Neural cell (in vitro differentiated cells): ENCODE measurements at regions not wholly inside any gene's neighbourhood (a gene's known extent, or its start where the extent isn't known, plus 50 kb on each side); places are given as distances from the start of the nearest gene placed in this dataset.

Experiments used
- H2AFZ ChIP-seq: fragments of 200-600, 300-800 bp; sonication (generic), shearing (Covaris generic); 2 replicates; pipeline ENCODE4 v1.6.0; 2014; ENCODE audit warnings: low read depth, mild to moderate bottlenecking, antibody characterized with exemption, low read length, moderate library complexity
- H3F3A ChIP-seq: fragments of 200-600 bp; shearing (Covaris generic); 2 replicates; pipeline ENCODE4 v1.6.1; 2016; ENCODE audit warnings: mild to moderate bottlenecking, moderate library complexity, mixed read lengths, antibody characterized with exemption, low read length; ENCODE audit not compliant: insufficient read depth, poor library complexity, severe bottlenecking
- H3K27ac ChIP-seq: fragments of 200-600, 300-800 bp; sonication (generic), shearing (Covaris generic); 2 replicates; pipeline ENCODE4 v1.5.1; 2014; ENCODE audit warnings: mild to moderate bottlenecking, low read length, moderate library complexity
- H3K27me3 ChIP-seq: fragments of 300-800, 200-600 bp; sonication (generic), shearing (Covaris generic); 2 replicates; pipeline ENCODE4 v1.6.0; 2014; ENCODE audit warnings: mild to moderate bottlenecking, low read depth, low read length, moderate library complexity; ENCODE audit not compliant: insufficient read depth
- H3K36me3 ChIP-seq: fragments of 300-800, 200-600 bp; sonication (generic), shearing (Covaris generic); 2 replicates; pipeline ENCODE4 v1.5.1; 2014; ENCODE audit warnings: mild to moderate bottlenecking, antibody characterized with exemption, low read length, moderate library complexity; ENCODE audit not compliant: insufficient read depth
- H3K4me2 ChIP-seq: fragments of 300-800, 200-600 bp; sonication (generic), shearing (Covaris generic); 2 replicates; pipeline ENCODE4 v1.6.0; 2014; ENCODE audit warnings: mild to moderate bottlenecking, low read length
- H3K4me3 ChIP-seq: fragments of 300-800, 200-600 bp; sonication (generic), shearing (Covaris generic); 2 replicates; pipeline ENCODE4 v1.5.1; 2014; ENCODE audit warnings: mild to moderate bottlenecking, low read length, moderate library complexity
- H3K79me2 ChIP-seq: fragments of 200-600 bp; shearing (Covaris generic); replicated peaks from 2 replicates; pipeline ENCODE4 v1.6.0; 2014; ENCODE audit warnings: mild to moderate bottlenecking, low read length, moderate library complexity; ENCODE audit not compliant: insufficient read depth
- H3K9ac ChIP-seq: fragments of 300-800, 200-600 bp; sonication (generic), shearing (Covaris generic); 2 replicates; pipeline ENCODE4 v1.6.1; 2016; ENCODE audit warnings: mild to moderate bottlenecking, low read length, mixed read lengths
- H3K9me2 ChIP-seq: fragments of 200-600 bp; shearing (Covaris generic); 2 replicates; pipeline ENCODE4 v1.6.1; 2016; ENCODE audit warnings: mild to moderate bottlenecking, low read length, mixed read lengths; ENCODE audit not compliant: insufficient read depth
- H3K9me3 ChIP-seq: fragments of 200-600, 300-800 bp; sonication (generic), shearing (Covaris generic); 2 replicates; pipeline ENCODE4 v1.6.1; 2016; ENCODE audit warnings: mild to moderate bottlenecking, mixed run types, low read length, moderate library complexity, mixed read lengths
- H4K20me1 ChIP-seq: fragments of 200-600 bp; shearing (Covaris generic); 2 replicates; pipeline ENCODE4 v1.6.1; 2016; ENCODE audit warnings: mild to moderate bottlenecking, mixed run types; ENCODE audit not compliant: insufficient read depth
- CTCF ChIP-seq: fragments of 450-650 bp; IDR thresholded peaks from 2 replicates; pipeline ENCODE4 v1.5.1; 2014; ENCODE audit warnings: antibody characterized with exemption, mild to moderate bottlenecking, moderate library complexity; ENCODE audit not compliant: poor library complexity, severe bottlenecking
- EP300 ChIP-seq: fragments of 450-650 bp; conservative IDR thresholded peaks from 2 replicates; pipeline ENCODE4 v1.6.1; 2014; ENCODE audit warnings: antibody characterized with exemption, mild to moderate bottlenecking, moderate library complexity; ENCODE audit not compliant: poor library complexity, severe bottlenecking
- EZH2 ChIP-seq: fragments of 200-600, 300-800 bp; shearing (Covaris generic), sonication (generic); IDR thresholded peaks from 2 replicates; pipeline ENCODE4 v1.6.1; 2014; ENCODE audit warnings: antibody characterized with exemption, low read length, borderline replicate concordance, mild to moderate bottlenecking; ENCODE audit not compliant: insufficient read depth, poor library complexity, severe bottlenecking
- MXI1 ChIP-seq: fragments of 450-650 bp; conservative IDR thresholded peaks from 2 replicates; pipeline ENCODE4 v1.6.1; 2014; ENCODE audit warnings: antibody characterized with exemption, mild to moderate bottlenecking; ENCODE audit not compliant: poor library complexity, severe bottlenecking
- POLR2AphosphoS5 ChIP-seq: IDR thresholded peaks from 2 replicates; pipeline ENCODE4 v1.6.1; 2012
- RAD21 ChIP-seq: fragments of 450-650 bp; conservative IDR thresholded peaks from 2 replicates; pipeline ENCODE4 v1.6.1; 2014; ENCODE audit warnings: antibody characterized with exemption, mild to moderate bottlenecking, moderate library complexity
- REST ChIP-seq: IDR thresholded peaks from 2 replicates; pipeline ENCODE4 v1.6.1; 2012; ENCODE audit warnings: borderline replicate concordance
- SMC3 ChIP-seq: fragments of 450-650 bp; conservative IDR thresholded peaks from 2 replicates; pipeline ENCODE4 v1.6.1; 2014; ENCODE audit warnings: antibody characterized with exemption, mild to moderate bottlenecking, moderate library complexity; ENCODE audit not compliant: poor library complexity
- TAF1 ChIP-seq: IDR thresholded peaks from 2 replicates; pipeline ENCODE4 v1.6.1; 2012; ENCODE audit warnings: low read depth

GRCh38 chr13:80251403-80251802 is 89.5 kb downstream of the SPRY2 start:
- TF ChIP-seq POLR2AphosphoS5 (no peak), EZH2 (no peak), CTCF (no peak), EP300 (no peak), TAF1 (no peak), RAD21 (no peak), SMC3 (no peak), MXI1 (no peak), REST (no peak)
- no peaks in the 10 kb centered on the region for H3K79me2 ChIP-seq
- H3K27me3 ChIP-seq = no peaks in the 10 kb centered on the region
- H3K9me2 ChIP-seq = no peaks in the 10 kb centered on the region
- H2AFZ ChIP-seq = no peak overlapping the region
- no peaks in the 10 kb centered on the region for H4K20me1 ChIP-seq
- no peak overlapping the region for H3K4me3 ChIP-seq
- H3K9ac ChIP-seq = no peak overlapping the region
- no peaks in the 10 kb centered on the region for H3F3A ChIP-seq
- H3K36me3 ChIP-seq = no peaks in the 10 kb centered on the region
- no peak overlapping the region for H3K4me2 ChIP-seq
- no peak overlapping the region for H3K27ac ChIP-seq
- no peaks in the 10 kb centered on the region for H3K9me3 ChIP-seq

GRCh38 chr13:80250213-80250810 is 90.6 kb downstream of the SPRY2 start:
- TF ChIP-seq EP300 (no peak), REST (no peak), TAF1 (no peak), EZH2 (no peak), SMC3 (no peak), RAD21 (no peak), MXI1 (no peak), CTCF (no peak), POLR2AphosphoS5 (no peak)
- H3K9me2 ChIP-seq = no peaks in the 10 kb centered on the region
- no peak overlapping the region for H3K27ac ChIP-seq
- H3K36me3 ChIP-seq = no peaks in the 10 kb centered on the region
- no peak overlapping the region for H3K4me3 ChIP-seq
- no peak overlapping the region for H3K9ac ChIP-seq
- H3K9me3 ChIP-seq = no peaks in the 10 kb centered on the region
- H3K4me2 ChIP-seq = no peak overlapping the region
- H3K79me2 ChIP-seq = no peaks in the 10 kb centered on the region
- H4K20me1 ChIP-seq = no peaks in the 10 kb centered on the region
- no peak overlapping the region for H2AFZ ChIP-seq
- no peaks in the 10 kb centered on the region for H3F3A ChIP-seq
- H3K27me3 ChIP-seq = no peaks in the 10 kb centered on the region
